ENCODE measurements at regions not wholly inside any gene's neighbourhood (a gene's known extent, or its start where the extent isn't known, plus 50 kb on each side); places are given as distances from the start of the nearest gene placed in this dataset.
"Not testable (repeated sequence)": the region's sequence is repeated elsewhere in the genome, so short reads cannot be mapped to it uniquely, and the experiment has no call there.

DNA sequence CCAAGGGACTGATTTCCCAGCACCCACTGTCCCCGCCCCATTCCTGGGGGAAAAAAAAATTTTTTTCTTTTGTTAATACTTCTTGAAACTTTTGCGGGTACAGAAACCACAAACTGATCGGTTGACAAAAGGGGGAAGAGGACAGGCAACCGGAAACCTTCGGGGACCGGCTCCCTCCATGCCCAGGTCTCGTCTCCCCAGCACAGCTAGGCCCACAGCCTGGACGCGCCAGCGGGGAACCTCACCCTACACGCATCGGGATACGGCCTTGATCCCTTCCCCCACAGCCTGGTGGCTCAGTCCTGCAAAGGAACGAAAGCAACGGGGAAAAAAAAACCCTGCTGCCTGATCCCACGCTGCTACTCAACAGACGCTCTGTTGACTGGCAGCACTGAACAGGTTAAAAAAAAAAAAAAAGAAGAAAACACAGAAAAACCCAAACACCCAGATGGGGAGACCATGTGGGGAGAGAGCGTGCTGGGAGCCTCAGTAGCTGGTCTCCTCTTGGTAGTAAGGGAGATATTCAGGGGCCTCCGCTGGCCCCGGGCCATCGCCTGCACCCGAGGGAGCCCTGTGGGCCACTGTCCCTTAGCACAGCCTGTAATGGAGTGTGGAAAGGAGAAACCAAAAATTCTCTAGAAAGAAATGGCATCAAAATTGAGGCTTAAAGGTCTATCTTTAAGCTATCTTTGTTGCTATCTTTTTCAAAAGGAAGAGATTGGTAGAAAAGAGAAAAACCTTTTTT is 185.7 kb downstream of the POTEC start:
- POLR2A ChIA-PET; H3K79me2 ChIP-seq (ENCODE audit: control insufficient read depth, insufficient read depth, low read length); H3K27ac Mint-ChIP-seq; H3K4me1 Mint-ChIP-seq; intact Hi-C loops (cut with micrococcal nuclease); CTCF ChIA-PET; H3K4me3 Mint-ChIP-seq; H3K4me1 ChIP-seq (ENCODE audit: control insufficient read depth in 2 of 2, insufficient read depth in 2 of 2, low read length in 2 of 2); H3K9me3 ChIP-seq (ENCODE audit: control extremely low read depth in 1 of 3, control insufficient read depth in 2 of 3, insufficient read depth in 1 of 3, low read length in 2 of 3); H3K27me3 ChIP-seq (replicated peaks in 1 of 4; ENCODE audit: control extremely low read depth in 1 of 4, control insufficient read depth in 3 of 4, insufficient read depth in 4 of 4, low read length in 3 of 4); H3K4me3 ChIP-seq (ENCODE audit: control extremely low read depth in 1 of 5, extremely low read depth in 1 of 5, insufficient read depth in 1 of 5, low read depth in 2 of 5, low read length in 4 of 5); H3K4me2 ChIP-seq (replicated peaks; ENCODE audit: low read depth, low read length, poor library complexity, severe bottlenecking); ATAC-seq (ENCODE audit: low read depth); H3K27ac ChIP-seq (ENCODE audit: low read length in 2 of 2); H3K9me3 Mint-ChIP-seq (ENCODE audit: insufficient read depth); H3K9ac ChIP-seq (ENCODE audit: low read length); H3K36me3 ChIP-seq (replicated peaks in 1 of 2; ENCODE audit: control extremely low read depth in 1 of 2, control insufficient read depth in 1 of 2, extremely low read depth in 1 of 2, insufficient read depth in 2 of 2, low read length in 1 of 2); DNase-seq; H4K20me1 ChIP-seq (ENCODE audit: control insufficient read depth, insufficient read depth, low read length, poor library complexity, severe bottlenecking); H2AFZ ChIP-seq (ENCODE audit: insufficient read depth, low read depth, low read length, poor library complexity, severe bottlenecking); H3K27me3 Mint-ChIP-seq: not testable (repeated sequence)
- 88% methylated on average over 16 of the region's 22 CpGs for WGBS (ENCODE audit: insufficient coverage)

- H2AFZ ChIP-seq (ENCODE audit: insufficient read depth, low read depth, low read length, poor library complexity, severe bottlenecking); CTCF ChIA-PET; intact Hi-C loops (cut with micrococcal nuclease); H3K79me2 ChIP-seq (ENCODE audit: control insufficient read depth, insufficient read depth, low read length); H3K4me3 ChIP-seq (ENCODE audit: control extremely low read depth in 1 of 5, extremely low read depth in 1 of 5, insufficient read depth in 1 of 5, low read depth in 2 of 5, low read length in 4 of 5); DNase-seq; H3K4me1 ChIP-seq (ENCODE audit: control insufficient read depth in 2 of 2, insufficient read depth in 2 of 2, low read length in 2 of 2); POLR2A ChIA-PET; H3K27me3 ChIP-seq (replicated peaks in 1 of 4; ENCODE audit: control extremely low read depth in 1 of 4, control insufficient read depth in 3 of 4, insufficient read depth in 4 of 4, low read length in 3 of 4); H3K27ac ChIP-seq (ENCODE audit: low read length in 2 of 2); H3K4me2 ChIP-seq (replicated peaks; ENCODE audit: low read depth, low read length, poor library complexity, severe bottlenecking); H3K36me3 ChIP-seq (replicated peaks in 1 of 2; ENCODE audit: control extremely low read depth in 1 of 2, control insufficient read depth in 1 of 2, extremely low read depth in 1 of 2, insufficient read depth in 2 of 2, low read length in 1 of 2); H3K4me3 Mint-ChIP-seq; H3K9ac ChIP-seq (ENCODE audit: low read length); H3K27me3 Mint-ChIP-seq; H4K20me1 ChIP-seq (ENCODE audit: control insufficient read depth, insufficient read depth, low read length, poor library complexity, severe bottlenecking); H3K9me3 ChIP-seq (ENCODE audit: control extremely low read depth in 1 of 3, control insufficient read depth in 2 of 3, insufficient read depth in 1 of 3, low read length in 2 of 3); ATAC-seq (ENCODE audit: low read depth); H3K9me3 Mint-ChIP-seq (ENCODE audit: insufficient read depth); H3K27ac Mint-ChIP-seq; H3K4me1 Mint-ChIP-seq: not testable (repeated sequence)
- WGBS (ENCODE audit: insufficient coverage) = no CpG with 5 or more reads among the region's 3 CpGs
These were observed 201.2 kb downstream of the POTEC start for GRCh38 chr18:14342170-14342569.

- WGBS (ENCODE audit: insufficient coverage) = 81% methylated on average over 6 of the region's 6 CpGs
- H3K4me2 ChIP-seq (replicated peaks; ENCODE audit: low read depth, low read length, poor library complexity, severe bottlenecking); H3K4me1 Mint-ChIP-seq; H3K27me3 Mint-ChIP-seq; DNase-seq; POLR2A ChIA-PET; H3K9me3 ChIP-seq (ENCODE audit: control extremely low read depth in 1 of 3, control insufficient read depth in 2 of 3, insufficient read depth in 1 of 3, low read length in 2 of 3); H3K4me1 ChIP-seq (ENCODE audit: control insufficient read depth in 2 of 2, insufficient read depth in 2 of 2, low read length in 2 of 2); intact Hi-C loops (cut with micrococcal nuclease); CTCF ChIA-PET; H3K9me3 Mint-ChIP-seq (ENCODE audit: insufficient read depth); H2AFZ ChIP-seq (ENCODE audit: insufficient read depth, low read depth, low read length, poor library complexity, severe bottlenecking); ATAC-seq (ENCODE audit: low read depth); H3K27ac Mint-ChIP-seq; H3K27ac ChIP-seq (ENCODE audit: low read length in 2 of 2); H3K36me3 ChIP-seq (replicated peaks in 1 of 2; ENCODE audit: control extremely low read depth in 1 of 2, control insufficient read depth in 1 of 2, extremely low read depth in 1 of 2, insufficient read depth in 2 of 2, low read length in 1 of 2); H3K4me3 Mint-ChIP-seq; H3K4me3 ChIP-seq (ENCODE audit: control extremely low read depth in 1 of 5, extremely low read depth in 1 of 5, insufficient read depth in 1 of 5, low read depth in 2 of 5, low read length in 4 of 5); H3K9ac ChIP-seq (ENCODE audit: low read length); H3K79me2 ChIP-seq (ENCODE audit: control insufficient read depth, insufficient read depth, low read length); H4K20me1 ChIP-seq (ENCODE audit: control insufficient read depth, insufficient read depth, low read length, poor library complexity, severe bottlenecking); H3K27me3 ChIP-seq (replicated peaks in 1 of 4; ENCODE audit: control extremely low read depth in 1 of 4, control insufficient read depth in 3 of 4, insufficient read depth in 4 of 4, low read length in 3 of 4): not testable (repeated sequence)
These were observed 203.8 kb upstream of the ZNF519 start for GRCh38 chr18:14336017-14336416.

DNA sequence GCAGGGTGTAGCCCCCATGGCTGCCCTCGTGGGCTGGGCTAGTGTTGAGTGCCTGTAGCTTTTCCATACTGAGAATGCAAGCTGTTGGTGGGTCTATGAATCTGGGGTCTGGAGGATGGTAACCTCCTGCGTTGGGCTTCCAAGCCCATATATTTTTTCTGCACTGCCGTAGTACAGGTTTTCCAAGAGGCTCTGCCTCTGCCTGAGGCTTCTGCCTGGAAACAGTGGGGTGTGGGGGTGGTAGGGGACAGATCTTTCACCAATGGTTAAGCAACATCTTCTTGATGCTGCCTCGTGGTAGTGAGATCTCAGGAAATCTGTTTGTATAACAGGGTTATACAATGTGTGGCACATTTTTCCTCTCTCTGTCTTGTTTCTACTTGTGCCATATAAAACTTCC is 189.0 kb upstream of the ZNF519 start:
- POLR2A ChIA-PET; H3K4me3 ChIP-seq (ENCODE audit: control extremely low read depth in 1 of 5, extremely low read depth in 1 of 5, insufficient read depth in 1 of 5, low read depth in 2 of 5, low read length in 4 of 5); H3K4me1 ChIP-seq (ENCODE audit: control insufficient read depth in 2 of 2, insufficient read depth in 2 of 2, low read length in 2 of 2); H3K27me3 ChIP-seq (replicated peaks in 1 of 4; ENCODE audit: control extremely low read depth in 1 of 4, control insufficient read depth in 3 of 4, insufficient read depth in 4 of 4, low read length in 3 of 4); H3K4me1 Mint-ChIP-seq; H3K9ac ChIP-seq (ENCODE audit: low read length); DNase-seq; H3K27ac Mint-ChIP-seq; CTCF ChIA-PET; H2AFZ ChIP-seq (ENCODE audit: insufficient read depth, low read depth, low read length, poor library complexity, severe bottlenecking); H3K79me2 ChIP-seq (ENCODE audit: control insufficient read depth, insufficient read depth, low read length); intact Hi-C loops (cut with micrococcal nuclease); H3K27me3 Mint-ChIP-seq; ATAC-seq (ENCODE audit: low read depth); H3K4me3 Mint-ChIP-seq; H3K9me3 ChIP-seq (ENCODE audit: control extremely low read depth in 1 of 3, control insufficient read depth in 2 of 3, insufficient read depth in 1 of 3, low read length in 2 of 3); H3K9me3 Mint-ChIP-seq (ENCODE audit: insufficient read depth); H3K36me3 ChIP-seq (replicated peaks in 1 of 2; ENCODE audit: control extremely low read depth in 1 of 2, control insufficient read depth in 1 of 2, extremely low read depth in 1 of 2, insufficient read depth in 2 of 2, low read length in 1 of 2); H4K20me1 ChIP-seq (ENCODE audit: control insufficient read depth, insufficient read depth, low read length, poor library complexity, severe bottlenecking); H3K27ac ChIP-seq (ENCODE audit: low read length in 2 of 2); H3K4me2 ChIP-seq (replicated peaks; ENCODE audit: low read depth, low read length, poor library complexity, severe bottlenecking): not testable (repeated sequence)
- 83% methylated on average over 3 of the region's 4 CpGs for WGBS (ENCODE audit: insufficient coverage)

Measured in B cell (primary cell).